Neural cell (in vitro differentiated cells): ENCODE measurements at regions not wholly inside any gene's neighbourhood (a gene's known extent, or its start where the extent isn't known, plus 50 kb on each side); places are given as distances from the start of the nearest gene placed in this dataset.

ENCODE experiments used
- H2AFZ ChIP-seq: fragments of 200-600, 300-800 bp; sonication (generic), shearing (Covaris generic); 2 replicates; pipeline ENCODE4 v1.6.0; 2014; ENCODE audit warnings: low read depth, mild to moderate bottlenecking, antibody characterized with exemption, low read length, moderate library complexity
- H3F3A ChIP-seq: fragments of 200-600 bp; shearing (Covaris generic); 2 replicates; pipeline ENCODE4 v1.6.1; 2016; ENCODE audit warnings: mild to moderate bottlenecking, moderate library complexity, mixed read lengths, antibody characterized with exemption, low read length; ENCODE audit not compliant: insufficient read depth, poor library complexity, severe bottlenecking
- H3K27ac ChIP-seq: fragments of 200-600, 300-800 bp; sonication (generic), shearing (Covaris generic); 2 replicates; pipeline ENCODE4 v1.5.1; 2014; ENCODE audit warnings: mild to moderate bottlenecking, low read length, moderate library complexity
- H3K27me3 ChIP-seq: fragments of 300-800, 200-600 bp; sonication (generic), shearing (Covaris generic); 2 replicates; pipeline ENCODE4 v1.6.0; 2014; ENCODE audit warnings: mild to moderate bottlenecking, low read depth, low read length, moderate library complexity; ENCODE audit not compliant: insufficient read depth
- H3K36me3 ChIP-seq: fragments of 300-800, 200-600 bp; sonication (generic), shearing (Covaris generic); 2 replicates; pipeline ENCODE4 v1.5.1; 2014; ENCODE audit warnings: mild to moderate bottlenecking, antibody characterized with exemption, low read length, moderate library complexity; ENCODE audit not compliant: insufficient read depth
- H3K4me2 ChIP-seq: fragments of 300-800, 200-600 bp; sonication (generic), shearing (Covaris generic); 2 replicates; pipeline ENCODE4 v1.6.0; 2014; ENCODE audit warnings: mild to moderate bottlenecking, low read length
- H3K4me3 ChIP-seq: fragments of 300-800, 200-600 bp; sonication (generic), shearing (Covaris generic); 2 replicates; pipeline ENCODE4 v1.5.1; 2014; ENCODE audit warnings: mild to moderate bottlenecking, low read length, moderate library complexity
- H3K79me2 ChIP-seq: fragments of 200-600 bp; shearing (Covaris generic); replicated peaks from 2 replicates; pipeline ENCODE4 v1.6.0; 2014; ENCODE audit warnings: mild to moderate bottlenecking, low read length, moderate library complexity; ENCODE audit not compliant: insufficient read depth
- H3K9ac ChIP-seq: fragments of 300-800, 200-600 bp; sonication (generic), shearing (Covaris generic); 2 replicates; pipeline ENCODE4 v1.6.1; 2016; ENCODE audit warnings: mild to moderate bottlenecking, low read length, mixed read lengths
- H3K9me2 ChIP-seq: fragments of 200-600 bp; shearing (Covaris generic); 2 replicates; pipeline ENCODE4 v1.6.1; 2016; ENCODE audit warnings: mild to moderate bottlenecking, low read length, mixed read lengths; ENCODE audit not compliant: insufficient read depth
- H3K9me3 ChIP-seq: fragments of 200-600, 300-800 bp; sonication (generic), shearing (Covaris generic); 2 replicates; pipeline ENCODE4 v1.6.1; 2016; ENCODE audit warnings: mild to moderate bottlenecking, mixed run types, low read length, moderate library complexity, mixed read lengths
- H4K20me1 ChIP-seq: fragments of 200-600 bp; shearing (Covaris generic); 2 replicates; pipeline ENCODE4 v1.6.1; 2016; ENCODE audit warnings: mild to moderate bottlenecking, mixed run types; ENCODE audit not compliant: insufficient read depth
- EP300 ChIP-seq: fragments of 450-650 bp; conservative IDR thresholded peaks from 2 replicates; pipeline ENCODE4 v1.6.1; 2014; ENCODE audit warnings: antibody characterized with exemption, mild to moderate bottlenecking, moderate library complexity; ENCODE audit not compliant: poor library complexity, severe bottlenecking
- EZH2 ChIP-seq: fragments of 200-600, 300-800 bp; shearing (Covaris generic), sonication (generic); IDR thresholded peaks from 2 replicates; pipeline ENCODE4 v1.6.1; 2014; ENCODE audit warnings: antibody characterized with exemption, low read length, borderline replicate concordance, mild to moderate bottlenecking; ENCODE audit not compliant: insufficient read depth, poor library complexity, severe bottlenecking
- MXI1 ChIP-seq: fragments of 450-650 bp; conservative IDR thresholded peaks from 2 replicates; pipeline ENCODE4 v1.6.1; 2014; ENCODE audit warnings: antibody characterized with exemption, mild to moderate bottlenecking; ENCODE audit not compliant: poor library complexity, severe bottlenecking
- POLR2AphosphoS5 ChIP-seq: IDR thresholded peaks from 2 replicates; pipeline ENCODE4 v1.6.1; 2012
- RAD21 ChIP-seq: fragments of 450-650 bp; conservative IDR thresholded peaks from 2 replicates; pipeline ENCODE4 v1.6.1; 2014; ENCODE audit warnings: antibody characterized with exemption, mild to moderate bottlenecking, moderate library complexity
- SMC3 ChIP-seq: fragments of 450-650 bp; conservative IDR thresholded peaks from 2 replicates; pipeline ENCODE4 v1.6.1; 2014; ENCODE audit warnings: antibody characterized with exemption, mild to moderate bottlenecking, moderate library complexity; ENCODE audit not compliant: poor library complexity
- TAF1 ChIP-seq: IDR thresholded peaks from 2 replicates; pipeline ENCODE4 v1.6.1; 2012; ENCODE audit warnings: low read depth
- TF ChIP-seq, protein P1 (sequence below): fragments of 450-650 bp; IDR thresholded peaks from 2 replicates; pipeline ENCODE4 v1.5.1; 2014; ENCODE audit warnings: antibody characterized with exemption, mild to moderate bottlenecking, moderate library complexity; ENCODE audit not compliant: poor library complexity, severe bottlenecking
- TF ChIP-seq, protein P2 (sequence below): IDR thresholded peaks from 2 replicates; pipeline ENCODE4 v1.6.1; 2012; ENCODE audit warnings: borderline replicate concordance

DNA sequence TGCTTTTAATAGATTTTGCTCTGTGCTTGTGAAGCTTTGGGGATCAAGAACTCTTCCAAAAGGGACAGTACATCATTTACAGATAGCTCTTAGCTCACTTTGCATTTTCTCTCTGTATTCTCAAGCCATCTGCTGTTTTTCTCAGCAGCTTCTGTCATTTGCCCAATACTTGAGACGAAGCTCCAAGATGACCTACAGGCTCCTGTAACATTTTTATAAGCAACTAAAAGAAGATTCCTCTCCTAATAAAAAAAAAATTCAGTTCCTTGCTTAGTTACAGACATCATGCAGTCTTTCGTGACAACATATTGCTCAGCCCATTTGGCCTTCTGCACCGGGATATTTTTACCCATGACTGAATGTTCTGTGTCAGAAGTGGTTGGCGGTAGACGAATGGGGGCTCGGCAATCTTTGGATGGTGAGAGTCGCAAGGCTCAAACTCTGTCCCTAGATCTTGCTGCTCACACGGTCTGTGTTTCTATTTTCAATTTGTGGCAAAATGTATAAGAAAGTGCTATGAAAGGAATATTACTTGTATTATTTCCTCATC lies 215.6 kb downstream of the FSCB start:
- no peak overlapping the region for H3K4me3 ChIP-seq
- no peak overlapping the region for H2AFZ ChIP-seq
- H4K20me1 ChIP-seq: no peaks in the 10 kb centered on the region
- H3K36me3 ChIP-seq: no peaks in the 10 kb centered on the region
- TF ChIP-seq EZH2: no peak
- TF ChIP-seq RAD21: no peak
- no peak for TF ChIP-seq POLR2AphosphoS5
- no peak for TF ChIP-seq SMC3
- TF ChIP-seq, protein P1, sequence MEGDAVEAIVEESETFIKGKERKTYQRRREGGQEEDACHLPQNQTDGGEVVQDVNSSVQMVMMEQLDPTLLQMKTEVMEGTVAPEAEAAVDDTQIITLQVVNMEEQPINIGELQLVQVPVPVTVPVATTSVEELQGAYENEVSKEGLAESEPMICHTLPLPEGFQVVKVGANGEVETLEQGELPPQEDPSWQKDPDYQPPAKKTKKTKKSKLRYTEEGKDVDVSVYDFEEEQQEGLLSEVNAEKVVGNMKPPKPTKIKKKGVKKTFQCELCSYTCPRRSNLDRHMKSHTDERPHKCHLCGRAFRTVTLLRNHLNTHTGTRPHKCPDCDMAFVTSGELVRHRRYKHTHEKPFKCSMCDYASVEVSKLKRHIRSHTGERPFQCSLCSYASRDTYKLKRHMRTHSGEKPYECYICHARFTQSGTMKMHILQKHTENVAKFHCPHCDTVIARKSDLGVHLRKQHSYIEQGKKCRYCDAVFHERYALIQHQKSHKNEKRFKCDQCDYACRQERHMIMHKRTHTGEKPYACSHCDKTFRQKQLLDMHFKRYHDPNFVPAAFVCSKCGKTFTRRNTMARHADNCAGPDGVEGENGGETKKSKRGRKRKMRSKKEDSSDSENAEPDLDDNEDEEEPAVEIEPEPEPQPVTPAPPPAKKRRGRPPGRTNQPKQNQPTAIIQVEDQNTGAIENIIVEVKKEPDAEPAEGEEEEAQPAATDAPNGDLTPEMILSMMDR: no peak
- TF ChIP-seq EP300: no peak
- no peak for TF ChIP-seq MXI1
- H3K27ac ChIP-seq: no peak overlapping the region
- no peaks in the 10 kb centered on the region for H3K9me3 ChIP-seq
- no peak overlapping the region for H3K4me2 ChIP-seq
- no peaks in the 10 kb centered on the region for H3K79me2 ChIP-seq
- H3K9me2 ChIP-seq: no peaks in the 10 kb centered on the region
- no peaks in the 10 kb centered on the region for H3F3A ChIP-seq
- H3K27me3 ChIP-seq: no peaks in the 10 kb centered on the region
- no peak overlapping the region for H3K9ac ChIP-seq

DNA sequence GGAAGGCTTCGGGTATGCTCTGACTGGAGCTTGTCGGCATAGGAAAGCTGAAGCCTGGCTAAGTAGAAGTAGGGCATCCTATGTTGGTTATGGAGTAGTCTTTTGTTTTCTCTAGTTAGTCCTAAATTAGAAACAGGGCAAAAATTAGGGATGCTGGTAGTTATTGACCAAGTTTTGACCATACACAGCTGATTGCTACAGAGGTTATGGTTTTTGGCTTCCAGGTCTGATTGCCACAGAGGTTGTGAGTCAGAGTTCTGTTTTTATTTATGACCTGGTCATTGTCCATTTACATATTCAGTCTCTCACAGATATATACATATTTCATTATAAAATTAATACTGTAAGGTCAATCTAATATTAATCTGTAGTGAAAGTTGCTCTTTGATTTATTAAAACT lies 219.2 kb downstream of the FSCB start:
- no peak overlapping the region for H3K4me2 ChIP-seq
- H2AFZ ChIP-seq: no peak overlapping the region
- H4K20me1 ChIP-seq: no peaks in the 10 kb centered on the region
- no peak overlapping the region for H3K4me3 ChIP-seq
- TF ChIP-seq EP300: no peak
- no peak for TF ChIP-seq EZH2
- TF ChIP-seq POLR2AphosphoS5: no peak
- TF ChIP-seq SMC3: no peak
- TF ChIP-seq MXI1: no peak
- no peak for TF ChIP-seq TAF1
- TF ChIP-seq, protein P2, sequence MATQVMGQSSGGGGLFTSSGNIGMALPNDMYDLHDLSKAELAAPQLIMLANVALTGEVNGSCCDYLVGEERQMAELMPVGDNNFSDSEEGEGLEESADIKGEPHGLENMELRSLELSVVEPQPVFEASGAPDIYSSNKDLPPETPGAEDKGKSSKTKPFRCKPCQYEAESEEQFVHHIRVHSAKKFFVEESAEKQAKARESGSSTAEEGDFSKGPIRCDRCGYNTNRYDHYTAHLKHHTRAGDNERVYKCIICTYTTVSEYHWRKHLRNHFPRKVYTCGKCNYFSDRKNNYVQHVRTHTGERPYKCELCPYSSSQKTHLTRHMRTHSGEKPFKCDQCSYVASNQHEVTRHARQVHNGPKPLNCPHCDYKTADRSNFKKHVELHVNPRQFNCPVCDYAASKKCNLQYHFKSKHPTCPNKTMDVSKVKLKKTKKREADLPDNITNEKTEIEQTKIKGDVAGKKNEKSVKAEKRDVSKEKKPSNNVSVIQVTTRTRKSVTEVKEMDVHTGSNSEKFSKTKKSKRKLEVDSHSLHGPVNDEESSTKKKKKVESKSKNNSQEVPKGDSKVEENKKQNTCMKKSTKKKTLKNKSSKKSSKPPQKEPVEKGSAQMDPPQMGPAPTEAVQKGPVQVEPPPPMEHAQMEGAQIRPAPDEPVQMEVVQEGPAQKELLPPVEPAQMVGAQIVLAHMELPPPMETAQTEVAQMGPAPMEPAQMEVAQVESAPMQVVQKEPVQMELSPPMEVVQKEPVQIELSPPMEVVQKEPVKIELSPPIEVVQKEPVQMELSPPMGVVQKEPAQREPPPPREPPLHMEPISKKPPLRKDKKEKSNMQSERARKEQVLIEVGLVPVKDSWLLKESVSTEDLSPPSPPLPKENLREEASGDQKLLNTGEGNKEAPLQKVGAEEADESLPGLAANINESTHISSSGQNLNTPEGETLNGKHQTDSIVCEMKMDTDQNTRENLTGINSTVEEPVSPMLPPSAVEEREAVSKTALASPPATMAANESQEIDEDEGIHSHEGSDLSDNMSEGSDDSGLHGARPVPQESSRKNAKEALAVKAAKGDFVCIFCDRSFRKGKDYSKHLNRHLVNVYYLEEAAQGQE: no peak
- TF ChIP-seq RAD21: no peak
- TF ChIP-seq, protein P1: no peak
- no peaks in the 10 kb centered on the region for H3K9me2 ChIP-seq
- H3K27ac ChIP-seq: no peak overlapping the region
- no peaks in the 10 kb centered on the region for H3K27me3 ChIP-seq
- no peaks in the 10 kb centered on the region for H3F3A ChIP-seq
- H3K36me3 ChIP-seq: no peaks in the 10 kb centered on the region
- no peaks in the 10 kb centered on the region for H3K79me2 ChIP-seq
- no peaks in the 10 kb centered on the region for H3K9me3 ChIP-seq
- no peak overlapping the region for H3K9ac ChIP-seq
